Tibial nerve (tissue), 3 donors: ENCODE measurements at regions not wholly inside any gene's neighbourhood (a gene's known extent, or its start where the extent isn't known, plus 50 kb on each side); places are given as distances from the start of the nearest gene placed in this dataset.

Experiments used
- POLR2A ChIP-seq, 2 donors: fragments of 450-650 bp; IDR thresholded peaks; one replicate each; pipeline ENCODE4 v1.6.1; 2017; ENCODE audit warnings: antibody characterized with exemption in 2 of 2, mild to moderate bottlenecking in 2 of 2, moderate library complexity in 2 of 2
- TF ChIP-seq, protein P1 (sequence below), 5 experiments: fragments of 200-600 bp in 3 of 5; fragments of 450-650 bp in 2 of 5; sonication (generic) in 3 of 5; IDR thresholded peaks; one replicate each; pipeline ENCODE4 v1.5.1; 2016 to 2019; ENCODE audit warnings: antibody characterized with exemption in 5 of 5, mild to moderate bottlenecking in 3 of 5, moderate library complexity in 2 of 5

DNA sequence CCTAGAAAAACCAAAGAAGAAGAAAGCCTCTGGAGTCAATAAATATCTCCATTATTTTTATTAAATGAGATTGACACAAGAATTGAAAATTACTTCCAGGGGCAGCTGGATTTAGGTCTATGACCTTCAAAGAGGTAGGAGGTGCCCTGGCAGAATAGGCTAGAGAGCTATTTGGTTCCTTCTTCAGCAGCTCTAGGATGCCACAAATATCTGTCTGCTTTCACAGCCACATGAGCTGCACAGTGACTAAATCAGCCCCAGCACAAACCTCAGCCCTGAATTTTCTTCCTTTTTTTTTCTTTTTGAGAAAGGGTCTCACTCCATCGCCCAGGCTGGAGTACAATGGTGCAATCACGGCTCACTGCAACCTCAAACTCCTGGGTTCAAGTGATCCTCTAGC is 223.5 kb downstream of the ABHD5 start:
- no peak for TF ChIP-seq POLR2A (IDR thresholded peaks at IDR 0.05)
- TF ChIP-seq, protein P1, sequence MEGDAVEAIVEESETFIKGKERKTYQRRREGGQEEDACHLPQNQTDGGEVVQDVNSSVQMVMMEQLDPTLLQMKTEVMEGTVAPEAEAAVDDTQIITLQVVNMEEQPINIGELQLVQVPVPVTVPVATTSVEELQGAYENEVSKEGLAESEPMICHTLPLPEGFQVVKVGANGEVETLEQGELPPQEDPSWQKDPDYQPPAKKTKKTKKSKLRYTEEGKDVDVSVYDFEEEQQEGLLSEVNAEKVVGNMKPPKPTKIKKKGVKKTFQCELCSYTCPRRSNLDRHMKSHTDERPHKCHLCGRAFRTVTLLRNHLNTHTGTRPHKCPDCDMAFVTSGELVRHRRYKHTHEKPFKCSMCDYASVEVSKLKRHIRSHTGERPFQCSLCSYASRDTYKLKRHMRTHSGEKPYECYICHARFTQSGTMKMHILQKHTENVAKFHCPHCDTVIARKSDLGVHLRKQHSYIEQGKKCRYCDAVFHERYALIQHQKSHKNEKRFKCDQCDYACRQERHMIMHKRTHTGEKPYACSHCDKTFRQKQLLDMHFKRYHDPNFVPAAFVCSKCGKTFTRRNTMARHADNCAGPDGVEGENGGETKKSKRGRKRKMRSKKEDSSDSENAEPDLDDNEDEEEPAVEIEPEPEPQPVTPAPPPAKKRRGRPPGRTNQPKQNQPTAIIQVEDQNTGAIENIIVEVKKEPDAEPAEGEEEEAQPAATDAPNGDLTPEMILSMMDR (IDR thresholded peaks at IDR 0.05), result no peak
